IPS DF 6.9 (cell line): ENCODE measurements at regions not wholly inside any gene's neighbourhood (a gene's known extent, or its start where the extent isn't known, plus 50 kb on each side); places are given as distances from the start of the nearest gene placed in this dataset.

ENCODE experiments used
- DNase-seq: peaks from one replicate; pipeline ENCODE4 v3.0.0-alpha.2; 2013; ENCODE audit warnings: low read depth, low spot score
- H3K27ac ChIP-seq: one replicate; pipeline ENCODE4 v1.5.1; 2013; ENCODE audit warnings: low read length, control low read depth
- H3K27me3 ChIP-seq: 2 replicates; pipeline ENCODE4 v1.6.1; 2013; ENCODE audit warnings: mild to moderate bottlenecking, low read length; ENCODE audit not compliant: control insufficient read depth, insufficient read depth
- H3K36me3 ChIP-seq: 2 replicates; pipeline ENCODE4 v1.6.1; 2013; ENCODE audit warnings: low read length; ENCODE audit not compliant: control insufficient read depth, insufficient read depth
- H3K4me1 ChIP-seq: 2 replicates; pipeline ENCODE4 v1.6.1; 2013; ENCODE audit warnings: low read length; ENCODE audit not compliant: control insufficient read depth, insufficient read depth
- H3K4me3 ChIP-seq: 2 replicates; pipeline ENCODE4 v1.5.1; 2013; ENCODE audit warnings: mild to moderate bottlenecking, low read length
- H3K9me3 ChIP-seq: 2 replicates; pipeline ENCODE4 v1.6.1; 2013; ENCODE audit warnings: low read length, inconsistent platforms; ENCODE audit not compliant: control insufficient read depth, insufficient read depth
- whole genome bisulfite sequencing: extraction: QIAGEN DNeasy Blood & Tissue Kit; methylation state at CpG from one replicate; pipeline ENCODE4 v1.1.7; 2013; ENCODE audit warnings: mixed read lengths, missing lambda C conversion rate; ENCODE audit not compliant: insufficient read length, insufficient coverage; 5-methylcytosine and 5-hydroxymethylcytosine counted together

- DNase-seq = no peak
- H3K27ac ChIP-seq = no peak overlapping the region
- H3K4me3 ChIP-seq = no peak overlapping the region
- no peaks in the 10 kb centered on the region for H3K27me3 ChIP-seq
- WGBS = no CpG with 5 or more reads among the region's 5 CpGs
- no peaks in the 10 kb centered on the region for H3K9me3 ChIP-seq
- no peaks in the 10 kb centered on the region for H3K36me3 ChIP-seq
- no peaks in the 10 kb centered on the region for H3K4me1 ChIP-seq
Observed at GRCh38 chr5:118173340-118173739, 815.0 kb downstream of the DTWD2 start.

- Histone ChIP-seq H3K4me3 (no peak overlapping the region), H3K27ac (no peak overlapping the region), H3K4me1 (no peaks in the 10 kb centered on the region), H3K9me3 (no peaks in the 10 kb centered on the region), H3K27me3 (no peaks in the 10 kb centered on the region), H3K36me3 (no peaks in the 10 kb centered on the region)
- DNase-seq = no peak
- no CpG with 5 or more reads among the region's 2 CpGs for WGBS
Observed at GRCh38 chr5:118165619-118166018, 822.7 kb downstream of the DTWD2 start.

- H3K9me3 ChIP-seq = no peaks in the 10 kb centered on the region
- DNase-seq = no peak
- no CpG with 5 or more reads among the region's 5 CpGs for WGBS
- no peaks in the 10 kb centered on the region for H3K36me3 ChIP-seq
- H3K4me1 ChIP-seq = no peaks in the 10 kb centered on the region
- no peak overlapping the region for H3K4me3 ChIP-seq
- no peaks in the 10 kb centered on the region for H3K27me3 ChIP-seq
- H3K27ac ChIP-seq = no peak overlapping the region
Observed at GRCh38 chr5:118156181-118156580, 832.2 kb downstream of the DTWD2 start.

GRCh38 chr5:118146824-118147223, 841.5 kb downstream of the DTWD2 start:
- H3K27me3 ChIP-seq = no peaks in the 10 kb centered on the region
- DNase-seq = no peak
- no CpG with 5 or more reads among the region's 3 CpGs for WGBS
- H3K9me3 ChIP-seq = no peaks in the 10 kb centered on the region
- H3K36me3 ChIP-seq = no peaks in the 10 kb centered on the region
- H3K4me1 ChIP-seq = no peaks in the 10 kb centered on the region
- H3K4me3 ChIP-seq = no peak overlapping the region
- H3K27ac ChIP-seq = no peak overlapping the region

DNA sequence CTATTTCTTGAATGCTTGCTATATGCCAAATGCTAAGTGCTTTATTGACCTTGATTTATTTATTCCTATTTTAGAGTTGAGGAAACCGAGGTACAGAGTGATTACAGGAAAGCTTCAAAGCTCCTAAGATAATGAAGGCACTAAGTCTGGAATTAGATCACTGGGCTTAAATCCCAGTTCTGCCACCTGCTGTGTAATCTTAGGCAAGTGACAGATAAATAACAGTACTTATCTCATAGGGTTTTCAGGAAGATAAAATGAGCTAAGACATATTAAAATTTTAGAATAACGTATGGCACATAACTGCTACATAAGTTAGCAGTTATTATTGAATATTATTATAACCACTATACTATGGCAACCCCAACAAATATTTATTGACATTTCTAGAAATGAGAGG, 843.8 kb downstream of the DTWD2 start:
- no peak for DNase-seq
- Histone ChIP-seq H3K4me1 (no peaks in the 10 kb centered on the region), H3K27me3 (no peaks in the 10 kb centered on the region), H3K27ac (no peak overlapping the region), H3K4me3 (no peak overlapping the region), H3K9me3 (no peaks in the 10 kb centered on the region), H3K36me3 (no peaks in the 10 kb centered on the region)
- no CpG with 5 or more reads among the region's 2 CpGs for WGBS

- no peak overlapping the region for H3K4me3 ChIP-seq
- no peaks in the 10 kb centered on the region for H3K4me1 ChIP-seq
- no CpG with 5 or more reads among the region's 1 CpG for WGBS
- no peak overlapping the region for H3K27ac ChIP-seq
- H3K36me3 ChIP-seq = no peaks in the 10 kb centered on the region
- H3K9me3 ChIP-seq = no peaks in the 10 kb centered on the region
- no peak for DNase-seq
- no peaks in the 10 kb centered on the region for H3K27me3 ChIP-seq
Observed at GRCh38 chr5:118139361-118139760, 849.0 kb downstream of the DTWD2 start.

- no peak for DNase-seq
- Histone ChIP-seq H3K27ac (no peak overlapping the region), H3K4me1 (no peaks in the 10 kb centered on the region)
Observed at GRCh38 chr5:118126159-118126558, 862.2 kb downstream of the DTWD2 start.

GRCh38 chr5:118125687-118126086, 862.7 kb downstream of the DTWD2 start:
- WGBS = no CpG with 5 or more reads among the region's 4 CpGs
- H3K36me3 ChIP-seq = no peaks in the 10 kb centered on the region
- H3K9me3 ChIP-seq = no peaks in the 10 kb centered on the region
- H3K4me3 ChIP-seq = no peak overlapping the region
- no peaks in the 10 kb centered on the region for H3K4me1 ChIP-seq
- DNase-seq = no peak
- no peak overlapping the region for H3K27ac ChIP-seq
- no peaks in the 10 kb centered on the region for H3K27me3 ChIP-seq

More at GRCh38 chr5:118126159-118126558, 862.2 kb downstream of the DTWD2 start:
- no peaks in the 10 kb centered on the region for H3K9me3 ChIP-seq
- no peaks in the 10 kb centered on the region for H3K27me3 ChIP-seq
- H3K36me3 ChIP-seq = no peaks in the 10 kb centered on the region
- H3K4me3 ChIP-seq = no peak overlapping the region

- DNase-seq = no peak
- H3K4me1 ChIP-seq = no peaks in the 10 kb centered on the region
- no peaks in the 10 kb centered on the region for H3K36me3 ChIP-seq
- H3K27ac ChIP-seq = no peak overlapping the region
- WGBS = no CpG with 5 or more reads among the region's 3 CpGs
- no peaks in the 10 kb centered on the region for H3K9me3 ChIP-seq
- H3K27me3 ChIP-seq = no peaks in the 10 kb centered on the region
- no peak overlapping the region for H3K4me3 ChIP-seq
Observed at GRCh38 chr5:118121258-118121657, 867.1 kb downstream of the DTWD2 start.

DNA sequence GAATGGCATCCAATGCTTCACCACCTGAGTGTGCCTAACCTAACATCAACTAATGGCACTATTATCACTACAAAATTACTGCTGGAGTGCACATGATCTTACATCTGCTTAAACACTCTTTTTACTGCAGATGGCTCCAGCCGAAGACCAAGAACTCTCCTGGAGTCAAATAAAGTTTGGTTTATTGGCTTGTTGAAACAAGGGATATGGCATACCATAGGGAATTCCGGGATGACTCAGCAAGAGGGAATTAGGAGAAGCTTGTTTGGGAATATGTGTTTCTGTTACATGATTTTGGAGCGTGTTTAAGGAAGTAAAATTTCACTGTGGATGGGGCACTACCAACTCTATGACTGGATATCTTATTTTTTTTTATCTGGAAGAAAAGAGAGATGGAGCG, 872.6 kb downstream of the DTWD2 start:
- H3K36me3 ChIP-seq = no peaks in the 10 kb centered on the region
- no CpG with 5 or more reads among the region's 4 CpGs for WGBS
- DNase-seq = no peak

GRCh38 chr5:118111956-118112355, 876.4 kb downstream of the DTWD2 start:
- Histone ChIP-seq H3K36me3 (no peaks in the 10 kb centered on the region), H3K9me3 (no peaks in the 10 kb centered on the region), H3K4me1 (no peaks in the 10 kb centered on the region), H3K4me3 (no peak overlapping the region), H3K27me3 (no peaks in the 10 kb centered on the region), H3K27ac (no peak overlapping the region)
- no peak for DNase-seq
- no CpG with 5 or more reads among the region's 5 CpGs for WGBS

More for the DNA sequence above, 872.6 kb downstream of the DTWD2 start:
- H3K4me1 ChIP-seq = no peaks in the 10 kb centered on the region
- no peak overlapping the region for H3K27ac ChIP-seq
- H3K9me3 ChIP-seq = no peaks in the 10 kb centered on the region
- no peaks in the 10 kb centered on the region for H3K27me3 ChIP-seq
- H3K4me3 ChIP-seq = no peak overlapping the region
